Karpas-422 (cell line): ENCODE measurements at regions not wholly inside any gene's neighbourhood (a gene's known extent, or its start where the extent isn't known, plus 50 kb on each side); places are given as distances from the start of the nearest gene placed in this dataset.
"Not testable (repeated sequence)": the region's sequence is repeated elsewhere in the genome, so short reads cannot be mapped to it uniquely, and the experiment has no call there.

Experiments used
- DNase-seq: peaks from one replicate; pipeline ENCODE4 v3.0.0-alpha.2; 2015
- H2AFZ ChIP-seq: fragments of 200-600 bp; sonication (generic); 2 replicates; pipeline ENCODE4 v1.6.1; 2014; ENCODE audit warnings: antibody characterized with exemption, low read length, mixed read lengths
- H3K27ac ChIP-seq: fragments of 200-600 bp; sonication (generic); 2 replicates; pipeline ENCODE4 v1.5.1; 2014; ENCODE audit warnings: mild to moderate bottlenecking, low read length, moderate library complexity
- H3K27me3 ChIP-seq: fragments of 200-600 bp; sonication (generic); 2 replicates; pipeline ENCODE4 v1.6.1; 2014; ENCODE audit warnings: low read length, mixed read lengths
- H3K36me3 ChIP-seq: fragments of 200-600 bp; sonication (generic); 2 replicates; pipeline ENCODE4 v1.6.1; 2014; ENCODE audit warnings: low read length, mixed read lengths; ENCODE audit not compliant: insufficient read depth
- H3K4me1 ChIP-seq: fragments of 200-600 bp; sonication (generic); 2 replicates; pipeline ENCODE4 v1.6.1; 2014; ENCODE audit warnings: mild to moderate bottlenecking, low read length, mixed read lengths
- H3K4me2 ChIP-seq: fragments of 200-600 bp; sonication (generic); 2 replicates; pipeline ENCODE4 v1.6.1; 2014; ENCODE audit warnings: low read length, low read depth, mild to moderate bottlenecking; ENCODE audit not compliant: poor library complexity, severe bottlenecking
- H3K4me3 ChIP-seq: fragments of 200-600 bp; sonication (generic); 2 replicates; pipeline ENCODE4 v1.5.1; 2014; ENCODE audit warnings: mild to moderate bottlenecking, antibody characterized with exemption, low read length, mixed read lengths
- H3K79me2 ChIP-seq: fragments of 200-600 bp; sonication (generic); 2 replicates; pipeline ENCODE4 v1.6.1; 2014; ENCODE audit warnings: mild to moderate bottlenecking, low read length, mixed read lengths
- H3K9ac ChIP-seq: fragments of 200-600 bp; sonication (generic); 2 replicates; pipeline ENCODE4 v1.6.0; 2014; ENCODE audit warnings: low read length
- H3K9me2 ChIP-seq: fragments of 200-600 bp; sonication (generic), shearing (Covaris generic); replicated peaks from 2 replicates; pipeline ENCODE4 v1.6.0; 2014; ENCODE audit warnings: mild to moderate bottlenecking, low read length, moderate library complexity; ENCODE audit not compliant: insufficient read depth
- H3K9me3 ChIP-seq: fragments of 300-700, 200-600 bp; sonication (generic); 2 replicates; pipeline ENCODE4 v1.6.1; 2014; ENCODE audit warnings: low read length, mixed read lengths
- H4K20me1 ChIP-seq: fragments of 200-600 bp; sonication (generic); 2 replicates; pipeline ENCODE4 v1.6.1; 2014; ENCODE audit warnings: mild to moderate bottlenecking, antibody characterized with exemption, low read length, low read depth; ENCODE audit not compliant: insufficient read depth

DNA sequence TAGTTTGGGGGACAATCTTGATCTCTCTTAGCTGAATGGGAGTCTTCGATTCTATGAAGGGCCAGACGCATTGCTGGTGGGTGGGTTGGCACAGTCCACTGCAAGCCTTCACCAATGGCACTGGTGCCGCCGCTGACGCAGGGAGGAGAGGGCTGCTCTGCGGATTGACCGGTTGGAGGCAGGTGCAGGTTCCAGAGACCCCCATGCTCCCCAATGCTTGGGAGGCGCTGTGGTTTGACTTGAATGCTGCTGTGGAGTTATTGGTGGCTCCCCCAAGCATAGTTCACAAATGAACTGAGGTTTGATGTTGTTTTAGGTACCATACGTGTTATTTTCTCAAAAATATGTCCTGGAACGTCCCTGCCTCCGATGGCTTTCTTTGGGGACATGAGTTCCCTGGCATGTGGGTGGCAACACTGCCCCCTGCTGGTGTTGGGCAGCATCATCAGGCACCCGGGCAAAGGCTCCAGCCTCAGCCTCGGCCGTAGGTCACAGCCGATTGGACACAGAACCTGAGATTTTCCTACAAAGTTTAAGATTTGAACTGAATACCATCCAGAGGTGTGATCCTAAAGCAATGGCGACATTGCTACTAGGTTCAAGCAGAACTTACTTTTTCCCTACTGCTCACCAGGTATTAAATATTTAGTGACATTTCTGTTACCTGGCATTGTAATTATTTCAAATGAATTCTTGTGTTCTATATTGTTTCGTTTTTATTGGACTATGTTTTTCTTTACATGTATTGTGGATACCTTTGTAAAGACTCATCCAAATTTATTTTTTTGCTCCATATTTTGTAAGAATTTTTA is 95.5 kb downstream of the ANKRD10 start:
- Histone ChIP-seq H3K27me3 (no peaks in the 10 kb centered on the region), H3K9me2 (no peaks in the 10 kb centered on the region), H4K20me1 (no peaks in the 10 kb centered on the region), H3K36me3 (no peaks in the 10 kb centered on the region), H3K79me2 (no peaks in the 10 kb centered on the region), H2AFZ (no peak overlapping the region), H3K4me3 (no peak overlapping the region), H3K9ac (no peak overlapping the region), H3K4me1 (peaks cover 8% of the 10 kb centered on the region; the same call in 1 of the 2 replicates), H3K9me3 (no peaks in the 10 kb centered on the region), H3K27ac (no peak overlapping the region), H3K4me2 (no peak overlapping the region)
- DNase-seq = peak; percentile 90

DNA sequence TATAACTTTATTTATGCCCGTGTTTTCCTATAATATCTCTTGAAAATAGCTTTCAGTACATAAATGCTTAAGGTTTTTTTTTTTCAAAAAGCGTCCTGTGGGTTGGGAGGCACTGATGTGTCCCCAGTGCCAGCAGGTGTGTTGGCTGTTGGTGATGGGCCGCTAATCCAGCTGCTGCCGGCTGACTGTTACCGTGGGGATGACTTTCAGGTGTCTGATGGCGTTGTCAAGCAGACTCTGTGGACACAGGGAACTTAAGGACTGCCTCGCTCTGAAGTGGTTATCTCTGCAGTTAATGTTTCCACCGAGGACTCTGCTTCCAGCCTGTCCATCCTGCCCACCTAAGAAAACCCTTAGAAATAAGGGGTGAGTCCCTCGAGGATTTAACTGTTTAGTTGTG is 94.5 kb downstream of the ANKRD10 start:
- Histone ChIP-seq H3K36me3 (no peaks in the 10 kb centered on the region), H3K4me3 (no peak overlapping the region), H3K9ac (no peak overlapping the region), H3K79me2 (no peaks in the 10 kb centered on the region), H3K9me3 (no peaks in the 10 kb centered on the region), H3K27ac (no peak overlapping the region), H3K4me1 (peaks cover 8% of the 10 kb centered on the region; the same call in 1 of the 2 replicates), H3K27me3 (no peaks in the 10 kb centered on the region), H3K4me2 (no peak overlapping the region), H3K9me2 (no peaks in the 10 kb centered on the region), H2AFZ (no peak overlapping the region), H4K20me1 (no peaks in the 10 kb centered on the region)
- peak; percentile 44 for DNase-seq

DNA sequence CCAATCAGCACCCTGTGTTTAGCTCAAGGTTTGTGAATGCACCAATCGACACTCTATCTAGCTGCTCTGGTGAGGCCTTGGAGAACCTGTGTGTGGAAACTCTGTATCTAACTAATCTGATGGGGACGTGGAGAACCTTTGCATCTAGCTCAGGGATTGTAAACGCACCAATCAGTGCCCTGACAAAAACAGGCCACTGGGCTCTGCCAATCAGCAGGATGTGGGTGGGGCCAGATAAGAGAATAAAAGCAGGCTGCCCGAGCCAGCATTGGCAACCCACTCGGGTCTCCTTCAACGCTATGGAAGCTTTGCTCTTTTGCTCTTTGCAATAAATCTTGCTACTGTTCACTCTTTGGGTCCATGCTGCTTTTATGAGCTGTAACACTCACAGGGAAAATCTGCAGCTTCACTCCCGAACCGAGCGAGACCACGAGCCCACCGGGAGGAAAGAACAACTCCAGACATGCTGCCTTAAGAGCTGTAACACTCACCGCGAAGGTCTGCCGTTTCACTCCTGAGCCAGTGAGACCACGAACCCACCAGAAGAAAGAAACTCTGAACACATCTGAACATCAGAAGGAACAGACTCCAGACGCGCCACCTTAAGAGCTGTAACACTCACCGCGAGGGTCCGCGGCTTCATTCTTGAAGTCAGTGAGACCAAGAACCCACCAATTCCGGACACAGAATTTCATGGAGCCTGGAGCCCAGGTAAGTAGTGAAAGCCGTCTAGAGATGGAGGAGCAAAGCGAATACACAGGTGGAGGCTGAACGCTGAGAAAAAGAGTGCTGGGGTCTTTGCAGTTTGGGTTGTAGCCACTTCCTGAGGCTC is 92.8 kb downstream of the ANKRD10 start:
- H3K27ac ChIP-seq, H3K9ac ChIP-seq, DNase-seq, H3K36me3 ChIP-seq, H3K9me2 ChIP-seq, H3K79me2 ChIP-seq, H3K4me3 ChIP-seq, H3K27me3 ChIP-seq, H3K4me2 ChIP-seq, H4K20me1 ChIP-seq, H3K4me1 ChIP-seq, H3K9me3 ChIP-seq, H2AFZ ChIP-seq: not testable (repeated sequence)

DNA sequence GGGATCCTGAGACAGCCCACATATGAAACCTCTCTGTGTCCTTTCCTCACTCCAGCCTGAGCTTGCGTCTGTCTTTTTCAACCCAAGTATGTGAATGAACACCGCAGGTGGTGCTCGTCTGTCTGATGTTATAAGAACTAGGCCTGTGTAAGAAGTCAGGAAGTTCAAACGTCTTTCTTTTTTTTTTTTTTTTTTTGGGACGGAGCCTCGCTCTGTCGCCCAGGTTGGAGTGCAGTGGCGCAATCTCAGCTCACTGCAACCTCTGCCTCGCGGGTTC is 92.3 kb downstream of the ANKRD10 start:
- no peak overlapping the region for H3K4me3 ChIP-seq
- H3K9ac ChIP-seq = no peak overlapping the region
- no peak overlapping the region for H3K4me2 ChIP-seq
- no peak overlapping the region for H3K27ac ChIP-seq
- H3K79me2 ChIP-seq = no peaks in the 10 kb centered on the region
- H3K9me2 ChIP-seq = no peaks in the 10 kb centered on the region
- H2AFZ ChIP-seq = no peak overlapping the region
- H3K4me1 ChIP-seq = peaks cover 8% of the 10 kb centered on the region; the same call in 1 of the 2 replicates
- H3K27me3 ChIP-seq = no peaks in the 10 kb centered on the region
- no peaks in the 10 kb centered on the region for H3K36me3 ChIP-seq
- H3K9me3 ChIP-seq = no peaks in the 10 kb centered on the region
- H4K20me1 ChIP-seq = no peaks in the 10 kb centered on the region
- DNase-seq = no peak

- no peak overlapping the region for H3K4me3 ChIP-seq
- DNase-seq = no peak
- H3K27me3 ChIP-seq = no peaks in the 10 kb centered on the region
- peaks cover 4% of the 10 kb centered on the region; the same call in 1 of the 2 replicates for H3K4me1 ChIP-seq
- no peaks in the 10 kb centered on the region for H4K20me1 ChIP-seq
- H3K27ac ChIP-seq = no peak overlapping the region
- H3K9ac ChIP-seq = no peak overlapping the region
- H3K9me3 ChIP-seq = no peaks in the 10 kb centered on the region
- H3K9me2 ChIP-seq = no peaks in the 10 kb centered on the region
- H2AFZ ChIP-seq = no peak overlapping the region
- no peaks in the 10 kb centered on the region for H3K36me3 ChIP-seq
- H3K4me2 ChIP-seq = no peak overlapping the region
- no peaks in the 10 kb centered on the region for H3K79me2 ChIP-seq
Measured at GRCh38 chr13:110824702-110825300, 90.1 kb downstream of the ANKRD10 start.

DNA sequence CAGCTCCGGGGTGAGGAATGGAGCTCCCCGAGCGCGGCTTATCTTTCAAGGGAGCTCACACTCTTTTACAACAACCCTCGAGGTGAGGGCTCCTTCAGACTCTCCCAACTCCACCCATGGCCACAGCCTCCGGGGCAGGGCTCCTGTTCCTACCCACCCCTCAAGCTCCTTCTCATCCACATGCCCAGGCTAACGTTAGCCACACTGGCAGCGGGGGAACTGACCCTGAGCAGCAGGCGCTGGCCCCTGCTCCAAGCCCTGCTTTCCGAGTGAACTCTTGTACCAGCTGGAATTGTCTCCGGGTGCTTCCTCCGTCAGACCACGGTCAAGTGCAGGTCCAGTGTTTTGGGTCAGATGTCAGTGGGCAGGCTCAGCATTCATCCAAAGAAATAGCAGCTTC is 89.4 kb downstream of the ANKRD10 start:
- Histone ChIP-seq H4K20me1 (no peaks in the 10 kb centered on the region), H3K9me2 (no peaks in the 10 kb centered on the region), H2AFZ (no peak overlapping the region), H3K4me1 (no peaks in the 10 kb centered on the region; the same call in 1 of the 2 replicates), H3K9ac (no peak overlapping the region), H3K9me3 (no peaks in the 10 kb centered on the region), H3K27ac (no peak overlapping the region), H3K27me3 (no peaks in the 10 kb centered on the region), H3K4me2 (no peak overlapping the region), H3K36me3 (no peaks in the 10 kb centered on the region), H3K4me3 (no peak overlapping the region), H3K79me2 (no peaks in the 10 kb centered on the region)
- DNase-seq = no peak

DNA sequence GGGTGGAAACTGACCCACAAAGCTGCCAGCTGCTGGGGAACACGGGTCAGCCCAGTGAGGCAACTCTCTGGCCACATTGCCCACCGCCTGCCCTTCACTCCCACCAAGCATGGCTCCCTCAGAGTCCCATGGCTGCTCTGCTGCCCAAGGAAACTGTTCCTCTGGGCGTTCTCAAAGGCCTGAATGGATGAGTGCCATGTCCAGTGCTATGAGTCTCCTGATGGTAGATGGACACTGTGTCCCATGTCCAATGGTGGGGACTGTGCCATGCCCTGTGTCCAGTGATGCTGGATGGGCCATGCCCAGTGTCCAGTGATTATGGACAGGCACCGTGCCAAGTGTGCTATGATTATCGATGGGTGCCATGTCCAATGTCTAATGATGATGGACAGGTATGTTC is 88.8 kb downstream of the ANKRD10 start:
- Histone ChIP-seq H3K9me2 (no peaks in the 10 kb centered on the region), H3K36me3 (no peaks in the 10 kb centered on the region), H3K79me2 (no peaks in the 10 kb centered on the region), H3K4me3 (no peak overlapping the region), H3K9me3 (no peaks in the 10 kb centered on the region), H4K20me1 (no peaks in the 10 kb centered on the region), H3K9ac (no peak overlapping the region), H2AFZ (no peak overlapping the region), H3K4me1 (no peaks in the 10 kb centered on the region), H3K4me2 (no peak overlapping the region), H3K27ac (no peak overlapping the region), H3K27me3 (no peaks in the 10 kb centered on the region)
- no peak for DNase-seq
